ENCODE measurements at regions not wholly inside any gene's neighbourhood (a gene's known extent, or its start where the extent isn't known, plus 50 kb on each side); places are given as distances from the start of the nearest gene placed in this dataset.

- TF ChIP-seq POLR2A (IDR thresholded peaks at IDR 0.05; ENCODE audit: low read depth, low read length) (no peak), PAX5 (IDR thresholded peaks at IDR 0.05; ENCODE audit: insufficient read depth, low read length, severe bottlenecking) (no peak), POLR2AphosphoS5 (IDR thresholded peaks at IDR 0.05; ENCODE audit: low read depth, low read length) (no peak)
Measured at GRCh38 chr2:105649534-105649933, 95.2 kb upstream of the NCK2 start.
